K562 (cell line): ENCODE measurements at regions not wholly inside any gene's neighbourhood (a gene's known extent, or its start where the extent isn't known, plus 50 kb on each side); places are given as distances from the start of the nearest gene placed in this dataset.

Experiments
- BDP1 ChIP-seq: IDR thresholded peaks from 3 replicates; pipeline ENCODE4 v1.6.1; 2011; ENCODE audit not compliant: insufficient read length, insufficient read depth
- BRCA1 ChIP-seq, 2 experiments: fragments of 450-650 bp in 1 of 2; sonication (generic) in 1 of 2; formaldehyde crosslinking in 1 of 2; IDR thresholded peaks; 2 replicates each; pipeline versions ENCODE4 v1.5.0 to v1.6.1; 2017 to 2020; ENCODE audit warnings: mild to moderate bottlenecking in 1 of 2, missing genetic modification reagents in 1 of 2
- ELF2 ChIP-seq: fragments of 250-450 bp; sonication (Bioruptor Pico); IDR thresholded peaks from 2 replicates; pipeline ENCODE4 v1.5.0; 2021; ENCODE audit warnings: mild to moderate bottlenecking
- EP300 ChIP-seq: IDR thresholded peaks from 2 replicates; pipeline ENCODE4 v1.6.1; 2012; ENCODE audit warnings: low read length, improper control_type of control experiment
- FOSL1 ChIP-seq: fragments of 200-800 bp; sonication (Bioruptor generic); conservative IDR thresholded peaks from 2 replicates; pipeline ENCODE4 v1.6.1; 2016; ENCODE audit warnings: missing genetic modification characterization, missing compliant biosample characterization
- HNRNPLL ChIP-seq: fragments of 200-400 bp; formaldehyde crosslinking; IDR thresholded peaks from 2 replicates; pipeline ENCODE4 v1.6.1; 2017; ENCODE audit warnings: low read length, low read depth, mild to moderate bottlenecking; ENCODE audit not compliant: poor library complexity, severe bottlenecking
- KDM4B ChIP-seq, 2 experiments: fragments of 450-650 bp in 1 of 2; sonication (generic) in 1 of 2; IDR thresholded peaks; 2 replicates each; pipeline ENCODE4 v1.6.1; 2016 to 2017; ENCODE audit warnings: borderline replicate concordance in 2 of 2, antibody characterized with exemption in 1 of 2, low read depth in 1 of 2, mild to moderate bottlenecking in 1 of 2
- MLLT1 ChIP-seq, 2 experiments: fragments of 450-650 bp; IDR thresholded peaks; 2 replicates each; pipeline ENCODE4 v1.6.1; 2016
- NBN ChIP-seq: fragments of 450-650 bp; IDR thresholded peaks from 2 replicates; pipeline ENCODE4 v1.6.1; 2016; ENCODE audit warnings: low read depth, mild to moderate bottlenecking
- RBM17 ChIP-seq: fragments of 200-400 bp; formaldehyde crosslinking; IDR thresholded peaks from 2 replicates; pipeline ENCODE4 v1.6.1; 2017; ENCODE audit warnings: low read depth, mild to moderate bottlenecking, low read length, borderline replicate concordance
- SP1 ChIP-seq: sonication (generic); formaldehyde crosslinking; IDR thresholded peaks from 2 replicates; pipeline ENCODE4 v1.8.1; 2022; ENCODE audit warnings: mild to moderate bottlenecking, missing genetic modification reagents
- ZNF347 ChIP-seq: fragments of 450-650 bp; formaldehyde crosslinking; IDR thresholded peaks from 2 replicates; pipeline ENCODE4 v1.4.0; 2020; ENCODE audit warnings: low read depth, mild to moderate bottlenecking, moderate library complexity
- ZNF696 ChIP-seq: fragments of 250-450 bp; sonication (Bioruptor Pico); conservative IDR thresholded peaks from 2 replicates; pipeline ENCODE4 v1.4.0; 2020; ENCODE audit warnings: mild to moderate bottlenecking, moderate library complexity
- TF ChIP-seq, protein P1 (sequence below), 2 experiments: IDR thresholded peaks; 2 replicates each; pipeline ENCODE4 v1.6.1; 2012; ENCODE audit warnings: improper control_type of control experiment in 2 of 2, low read depth in 2 of 2, low read length in 2 of 2, borderline replicate concordance in 1 of 2
- TF ChIP-seq, protein P2 (sequence below): fragments of 150-350 bp; IDR thresholded peaks from 2 replicates; pipeline ENCODE4 v1.6.1; 2014; ENCODE audit warnings: low read depth, mild to moderate bottlenecking, low read length, borderline replicate concordance
- TF ChIP-seq, protein P3 (sequence below): fragments of 250-450 bp; sonication (Bioruptor Pico); IDR thresholded peaks from 2 replicates; pipeline ENCODE4 v1.4.0; 2020; ENCODE audit warnings: borderline replicate concordance
- TF ChIP-seq, protein P4 (sequence below): IDR thresholded peaks from 2 replicates; pipeline ENCODE4 v1.6.1; 2012; ENCODE audit warnings: low read depth, low read length, improper control_type of control experiment, borderline replicate concordance

DNA sequence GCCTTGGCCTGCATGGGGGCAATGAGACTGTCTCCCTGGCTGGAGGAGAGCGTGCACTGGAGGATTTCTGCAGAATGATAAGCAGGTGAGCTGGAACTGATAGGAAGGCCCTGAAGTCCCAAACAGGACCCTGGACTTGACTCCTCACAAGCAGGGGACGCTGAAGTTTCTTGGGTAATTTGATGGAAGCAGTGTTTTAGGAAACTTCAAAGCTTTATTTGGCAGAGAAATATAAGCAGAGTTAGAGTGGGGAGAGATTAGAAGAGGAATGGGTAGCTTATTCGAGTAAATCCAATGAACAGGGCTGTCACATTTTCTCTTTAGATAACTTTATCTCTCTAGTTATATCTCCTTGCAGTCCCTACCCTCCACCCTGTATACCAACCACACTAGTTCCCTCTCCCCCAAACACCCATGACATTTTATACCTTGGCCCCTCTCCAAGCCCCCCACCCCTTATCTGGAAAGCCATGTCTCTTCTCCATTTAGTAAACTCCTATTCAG, 73.6 kb upstream of the IGFBP5 start (continued):
- TF ChIP-seq, protein P1, sequence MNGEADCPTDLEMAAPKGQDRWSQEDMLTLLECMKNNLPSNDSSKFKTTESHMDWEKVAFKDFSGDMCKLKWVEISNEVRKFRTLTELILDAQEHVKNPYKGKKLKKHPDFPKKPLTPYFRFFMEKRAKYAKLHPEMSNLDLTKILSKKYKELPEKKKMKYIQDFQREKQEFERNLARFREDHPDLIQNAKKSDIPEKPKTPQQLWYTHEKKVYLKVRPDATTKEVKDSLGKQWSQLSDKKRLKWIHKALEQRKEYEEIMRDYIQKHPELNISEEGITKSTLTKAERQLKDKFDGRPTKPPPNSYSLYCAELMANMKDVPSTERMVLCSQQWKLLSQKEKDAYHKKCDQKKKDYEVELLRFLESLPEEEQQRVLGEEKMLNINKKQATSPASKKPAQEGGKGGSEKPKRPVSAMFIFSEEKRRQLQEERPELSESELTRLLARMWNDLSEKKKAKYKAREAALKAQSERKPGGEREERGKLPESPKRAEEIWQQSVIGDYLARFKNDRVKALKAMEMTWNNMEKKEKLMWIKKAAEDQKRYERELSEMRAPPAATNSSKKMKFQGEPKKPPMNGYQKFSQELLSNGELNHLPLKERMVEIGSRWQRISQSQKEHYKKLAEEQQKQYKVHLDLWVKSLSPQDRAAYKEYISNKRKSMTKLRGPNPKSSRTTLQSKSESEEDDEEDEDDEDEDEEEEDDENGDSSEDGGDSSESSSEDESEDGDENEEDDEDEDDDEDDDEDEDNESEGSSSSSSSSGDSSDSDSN (IDR thresholded peaks at IDR 0.05; ENCODE audit: borderline replicate concordance in 1 of 2, low read depth in 2 of 2, low read length in 2 of 2), result no peak
- TF ChIP-seq FOSL1 (tag) (0 out of 2 replicates have a peak, but pooled peaks have one; percentile 14), HNRNPLL (no peak), RBM17 (no peak), NBN (no peak), EP300 (0 out of 2 replicates have a peak, but pooled peaks have one; percentile 14), ELF2 (CRISPR knock-in tag) (no peak), KDM4B (IDR thresholded peaks at IDR 0.05; ENCODE audit: borderline replicate concordance in 2 of 2, low read depth in 1 of 2) (no peak), BDP1 (no peak), ZNF347 (CRISPR knock-in tag) (no peak), ZNF696 (CRISPR knock-in tag) (no peak), MLLT1 (IDR thresholded peaks at IDR 0.05) (no peak), BRCA1 (IDR thresholded peaks at IDR 0.05) (no peak), BRCA1 (CRISPR knock-in tag; IDR thresholded peaks at IDR 0.05) (no peak), SP1 (no peak)
- TF ChIP-seq, protein P2, sequence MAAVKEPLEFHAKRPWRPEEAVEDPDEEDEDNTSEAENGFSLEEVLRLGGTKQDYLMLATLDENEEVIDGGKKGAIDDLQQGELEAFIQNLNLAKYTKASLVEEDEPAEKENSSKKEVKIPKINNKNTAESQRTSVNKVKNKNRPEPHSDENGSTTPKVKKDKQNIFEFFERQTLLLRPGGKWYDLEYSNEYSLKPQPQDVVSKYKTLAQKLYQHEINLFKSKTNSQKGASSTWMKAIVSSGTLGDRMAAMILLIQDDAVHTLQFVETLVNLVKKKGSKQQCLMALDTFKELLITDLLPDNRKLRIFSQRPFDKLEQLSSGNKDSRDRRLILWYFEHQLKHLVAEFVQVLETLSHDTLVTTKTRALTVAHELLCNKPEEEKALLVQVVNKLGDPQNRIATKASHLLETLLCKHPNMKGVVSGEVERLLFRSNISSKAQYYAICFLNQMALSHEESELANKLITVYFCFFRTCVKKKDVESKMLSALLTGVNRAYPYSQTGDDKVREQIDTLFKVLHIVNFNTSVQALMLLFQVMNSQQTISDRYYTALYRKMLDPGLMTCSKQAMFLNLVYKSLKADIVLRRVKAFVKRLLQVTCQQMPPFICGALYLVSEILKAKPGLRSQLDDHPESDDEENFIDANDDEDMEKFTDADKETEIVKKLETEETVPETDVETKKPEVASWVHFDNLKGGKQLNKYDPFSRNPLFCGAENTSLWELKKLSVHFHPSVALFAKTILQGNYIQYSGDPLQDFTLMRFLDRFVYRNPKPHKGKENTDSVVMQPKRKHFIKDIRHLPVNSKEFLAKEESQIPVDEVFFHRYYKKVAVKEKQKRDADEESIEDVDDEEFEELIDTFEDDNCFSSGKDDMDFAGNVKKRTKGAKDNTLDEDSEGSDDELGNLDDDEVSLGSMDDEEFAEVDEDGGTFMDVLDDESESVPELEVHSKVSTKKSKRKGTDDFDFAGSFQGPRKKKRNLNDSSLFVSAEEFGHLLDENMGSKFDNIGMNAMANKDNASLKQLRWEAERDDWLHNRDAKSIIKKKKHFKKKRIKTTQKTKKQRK, result no peak
- TF ChIP-seq, protein P3, sequence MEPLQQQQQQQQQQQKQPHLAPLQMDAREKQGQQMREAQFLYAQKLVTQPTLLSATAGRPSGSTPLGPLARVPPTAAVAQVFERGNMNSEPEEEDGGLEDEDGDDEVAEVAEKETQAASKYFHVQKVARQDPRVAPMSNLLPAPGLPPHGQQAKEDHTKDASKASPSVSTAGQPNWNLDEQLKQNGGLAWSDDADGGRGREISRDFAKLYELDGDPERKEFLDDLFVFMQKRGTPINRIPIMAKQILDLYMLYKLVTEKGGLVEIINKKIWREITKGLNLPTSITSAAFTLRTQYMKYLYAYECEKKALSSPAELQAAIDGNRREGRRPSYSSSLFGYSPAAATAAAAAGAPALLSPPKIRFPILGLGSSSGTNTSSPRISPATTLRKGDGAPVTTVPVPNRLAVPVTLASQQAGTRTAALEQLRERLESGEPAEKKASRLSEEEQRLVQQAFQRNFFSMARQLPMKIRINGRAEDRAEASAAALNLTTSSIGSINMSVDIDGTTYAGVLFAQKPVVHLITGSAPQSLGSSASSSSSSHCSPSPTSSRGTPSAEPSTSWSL, result no peak
- TF ChIP-seq, protein P4, sequence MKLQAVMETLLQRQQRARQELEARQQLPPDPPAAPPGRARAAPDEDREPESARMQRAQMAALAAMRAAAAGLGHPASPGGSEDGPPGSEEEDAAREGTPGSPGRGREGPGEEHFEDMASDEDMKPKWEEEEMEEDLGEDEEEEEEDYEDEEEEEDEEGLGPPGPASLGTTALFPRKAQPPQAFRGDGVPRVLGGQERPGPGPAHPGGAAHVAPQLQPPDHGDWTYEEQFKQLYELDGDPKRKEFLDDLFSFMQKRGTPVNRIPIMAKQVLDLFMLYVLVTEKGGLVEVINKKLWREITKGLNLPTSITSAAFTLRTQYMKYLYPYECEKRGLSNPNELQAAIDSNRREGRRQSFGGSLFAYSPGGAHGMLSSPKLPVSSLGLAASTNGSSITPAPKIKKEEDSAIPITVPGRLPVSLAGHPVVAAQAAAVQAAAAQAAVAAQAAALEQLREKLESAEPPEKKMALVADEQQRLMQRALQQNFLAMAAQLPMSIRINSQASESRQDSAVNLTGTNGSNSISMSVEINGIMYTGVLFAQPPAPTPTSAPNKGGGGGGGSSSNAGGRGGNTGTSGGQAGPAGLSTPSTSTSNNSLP, result no peak
